AG04449 (cell line): ENCODE measurements at regions not wholly inside any gene's neighbourhood (a gene's known extent, or its start where the extent isn't known, plus 50 kb on each side); places are given as distances from the start of the nearest gene placed in this dataset.

Source experiments
- CTCF ChIA-PET: fragments of 350-600 bp; formaldehyde crosslinking; extraction: SDS; loops from one replicate; lab custom pipeline; 2021; ENCODE audit warnings: antibody characterized with exemption; lab: Yijun Ruan, JAX
- POLR2A ChIA-PET: fragments of 400-600, 350-600 bp; formaldehyde crosslinking; extraction: SDS; loops from one replicate; lab custom pipeline; 2020; ENCODE audit warnings: antibody characterized with exemption, inconsistent platforms; lab: Yijun Ruan, JAX
- DNase-seq: peaks from one replicate; pipeline ENCODE4 v3.0.0-alpha.2; 2010; ENCODE audit warnings: low read depth, low spot score
- H3K4me3 ChIP-seq: 2 replicates; pipeline ENCODE4 v1.5.1; 2011; ENCODE audit warnings: low read depth, mild to moderate bottlenecking, control low read depth, low read length
- CTCF ChIP-seq: IDR thresholded peaks from one replicate; pipeline ENCODE4 v1.5.1; 2011; ENCODE audit warnings: mild to moderate bottlenecking, moderate library complexity, low read length, control low read depth, inconsistent platforms; ENCODE audit not compliant: insufficient read depth; ENCODE audit errors: missing control alignments

GRCh38 chr12:115611477-115611876 lies 666.0 kb downstream of the MED13L start:
- no peak overlapping the region for H3K4me3 ChIP-seq
- CTCF ChIA-PET = no interaction called here
- TF ChIP-seq CTCF = no peak
- no peak for DNase-seq
- POLR2A ChIA-PET = no interaction called here

- H3K4me3 ChIP-seq = no peak overlapping the region
- no peak for TF ChIP-seq CTCF
- ChIA-PET CTCF (no interaction called here), POLR2A (no interaction called here)
- no peak for DNase-seq
These were observed 668.1 kb downstream of the MED13L start for GRCh38 chr12:115609347-115609746.

GRCh38 chr12:115606040-115606439 lies 671.5 kb downstream of the MED13L start:
- H3K4me3 ChIP-seq = no peak overlapping the region
- DNase-seq = no peak
- no peak for TF ChIP-seq CTCF
- ChIA-PET POLR2A (no interaction called here), CTCF (no interaction called here)

- ChIA-PET CTCF (no interaction called here), POLR2A (no interaction called here)
- TF ChIP-seq CTCF = no peak
- no peak for DNase-seq
- H3K4me3 ChIP-seq = peak overlapping the region; percentile 33
These were observed 678.4 kb downstream of the MED13L start for GRCh38 chr12:115598871-115599811.

GRCh38 chr12:115597157-115597712 lies 680.3 kb downstream of the MED13L start:
- DNase-seq = no peak
- no peak overlapping the region for H3K4me3 ChIP-seq
- ChIA-PET POLR2A (no interaction called here), CTCF (no interaction called here)
- no peak for TF ChIP-seq CTCF

GRCh38 chr12:115588131-115588530 lies 689.4 kb downstream of the MED13L start:
- CTCF ChIA-PET = no interaction called here
- DNase-seq = no peak
- POLR2A ChIA-PET = no interaction called here
- no peak overlapping the region for H3K4me3 ChIP-seq
- no peak for TF ChIP-seq CTCF
